ENCODE measurements at regions not wholly inside any gene's neighbourhood (a gene's known extent, or its start where the extent isn't known, plus 50 kb on each side); places are given as distances from the start of the nearest gene placed in this dataset.
A peak's percentile ranks its signal among the peaks of the same experiment; 100 is the strongest.

- TF ChIP-seq ZNF843 (tag by site-specific recombination; IDR thresholded peaks at IDR 0.05), result no peak
- TF ChIP-seq ZNF398 (tag by site-specific recombination; IDR thresholded peaks at IDR 0.05), result no peak
- TF ChIP-seq ZNF18 (tag by site-specific recombination; IDR thresholded peaks at IDR 0.05), result no peak
- no peak for TF ChIP-seq ZNF202 (tag by site-specific recombination; IDR thresholded peaks at IDR 0.05; ENCODE audit: borderline replicate concordance)
- no peak for TF ChIP-seq ZBTB26 (tag by site-specific recombination; optimal IDR thresholded peaks at IDR 0.05)
- TF ChIP-seq ZNF391 (tag by site-specific recombination; IDR thresholded peaks at IDR 0.05; ENCODE audit: borderline replicate concordance, low read depth), result no peak
- TF ChIP-seq ZNF654 (tag by site-specific recombination; IDR thresholded peaks at IDR 0.05; ENCODE audit: low read depth), result no peak
- TF ChIP-seq ZNF501 (tag by site-specific recombination; IDR thresholded peaks at IDR 0.05), result no peak
- 0 out of 2 replicates have a peak, but pooled peaks have one; percentile 55 for TF ChIP-seq PRDM6 (tag by site-specific recombination; IDR thresholded peaks at IDR 0.05)
Observed at GRCh38 chr6:79833264-79833963, 113.9 kb downstream of the ELOVL4 start (continued).

- Histone ChIP-seq H3K4me3 (ENCODE audit: low read depth, low read length) (no peak overlapping the region), H3K36me3 (ENCODE audit: control insufficient read depth in 2 of 2, insufficient read depth in 1 of 2, low read length in 2 of 2) (no peaks in the 10 kb centered on the region), H3K4me1 (ENCODE audit: control insufficient read depth, insufficient read depth, low read length) (peaks cover 9% of the 10 kb centered on the region), H3K9me3 (ENCODE audit: control insufficient read depth, insufficient read depth, low read depth, low read length) (no peaks in the 10 kb centered on the region), H3K27ac (ENCODE audit: extremely low read depth, low read depth, low read length) (no peak overlapping the region)
- ChIA-PET POLR2A (no interaction called here), CTCF (interaction anchor here (0.5 to 5.6 kb wide), 6 partner anchors 8 to 204 kb away, joined by 3 to 29 read pairs (median 4); no protein-coding TSS in a partner anchor)
- TF ChIP-seq ZNF10 (tag by site-specific recombination; IDR thresholded peaks at IDR 0.05), result no peak
- no peak for TF ChIP-seq ZNF292 (tag by site-specific recombination; IDR thresholded peaks at IDR 0.05; ENCODE audit: borderline replicate concordance, low read depth)
- no peak for TF ChIP-seq GFI1B (tag by site-specific recombination; IDR thresholded peaks at IDR 0.05)
- no peak for TF ChIP-seq ZNF202 (tag by site-specific recombination; IDR thresholded peaks at IDR 0.05; ENCODE audit: borderline replicate concordance)
- TF ChIP-seq ZBTB17 (tag by site-specific recombination; IDR thresholded peaks at IDR 0.05), result no peak
Observed at GRCh38 chr6:79832723-79833122, 114.6 kb downstream of the ELOVL4 start.

- Histone ChIP-seq H3K27ac (ENCODE audit: extremely low read depth, low read depth, low read length) (no peak overlapping the region), H3K4me1 (ENCODE audit: control insufficient read depth, insufficient read depth, low read length) (no peaks in the 10 kb centered on the region), H3K36me3 (ENCODE audit: control insufficient read depth in 2 of 2, insufficient read depth in 1 of 2, low read length in 2 of 2) (no peaks in the 10 kb centered on the region), H3K9me3 (ENCODE audit: control insufficient read depth, insufficient read depth, low read depth, low read length) (no peaks in the 10 kb centered on the region), H3K4me3 (ENCODE audit: low read depth, low read length) (no peak overlapping the region)
- ChIA-PET POLR2A (no interaction called here), CTCF (interaction anchor here (0.6 to 3.5 kb wide), 9 partner anchors 9 to 253 kb away, joined by 3 to 26 read pairs (median 4); no protein-coding TSS in a partner anchor)
- TF ChIP-seq ZNF776 (tag by site-specific recombination; IDR thresholded peaks at IDR 0.05; ENCODE audit: borderline replicate concordance), result no peak
- no peak for TF ChIP-seq ZNF629 (tag by site-specific recombination; IDR thresholded peaks at IDR 0.05)
- no peak for TF ChIP-seq ZNF24 (tag by site-specific recombination; IDR thresholded peaks at IDR 0.05)
- TF ChIP-seq ZNF837 (tag by site-specific recombination; IDR thresholded peaks at IDR 0.05), result no peak
Observed at GRCh38 chr6:79824202-79824601, 123.2 kb downstream of the ELOVL4 start.
